GM19023 (cell line): ENCODE measurements at regions not wholly inside any gene's neighbourhood (a gene's known extent, or its start where the extent isn't known, plus 50 kb on each side); places are given as distances from the start of the nearest gene placed in this dataset.
"Not testable (repeated sequence)": the region's sequence is repeated elsewhere in the genome, so short reads cannot be mapped to it uniquely, and the experiment has no call there.

Experiments used
- ATAC-seq: cut with Tn5 transposase; IDR thresholded peaks from one replicate; pipeline ENCODE4 v1.9.1; 2021; ENCODE audit warnings: mild to moderate bottlenecking, moderate library complexity; ENCODE audit not compliant: unreplicated experiment

- ATAC-seq: no peak
These were observed 599.4 kb downstream of the RNF144A start for GRCh38 chr2:7516484-7517063.

- no peak for ATAC-seq
These were observed 599.9 kb downstream of the RNF144A start for GRCh38 chr2:7517088-7517487.

- ATAC-seq: no peak
These were observed 600.6 kb downstream of the RNF144A start for GRCh38 chr2:7517851-7518250.

- ATAC-seq: no peak
These were observed 606.4 kb downstream of the RNF144A start for GRCh38 chr2:7523481-7524120.

- no peak for ATAC-seq
These were observed 607.0 kb downstream of the RNF144A start for GRCh38 chr2:7524195-7524594.

GRCh38 chr2:7525746-7526145, 608.5 kb downstream of the RNF144A start:
- ATAC-seq: no peak

GRCh38 chr2:7527165-7527722, 610.0 kb downstream of the RNF144A start:
- ATAC-seq: no peak

GRCh38 chr2:7530001-7530400, 612.8 kb downstream of the RNF144A start:
- ATAC-seq: no peak

- no peak for ATAC-seq
These were observed 621.9 kb downstream of the RNF144A start for GRCh38 chr2:7539077-7539476.

- ATAC-seq: no peak
These were observed 622.5 kb downstream of the RNF144A start for GRCh38 chr2:7539760-7540159.

GRCh38 chr2:7552825-7553570, 635.8 kb downstream of the RNF144A start:
- no peak for ATAC-seq

GRCh38 chr2:7555260-7555659, 638.0 kb downstream of the RNF144A start:
- ATAC-seq: no peak

GRCh38 chr2:7557376-7557775, 640.2 kb downstream of the RNF144A start:
- ATAC-seq: no peak

- ATAC-seq: no peak
These were observed 642.6 kb downstream of the RNF144A start for GRCh38 chr2:7559791-7560190.

- ATAC-seq: no peak
These were observed 649.2 kb downstream of the RNF144A start for GRCh38 chr2:7566382-7566881.

- ATAC-seq: not testable (repeated sequence)
These were observed 649.9 kb downstream of the RNF144A start for GRCh38 chr2:7567116-7567515.

GRCh38 chr2:7567646-7568045, 650.4 kb downstream of the RNF144A start:
- no peak for ATAC-seq

GRCh38 chr2:7570247-7570646, 653.0 kb downstream of the RNF144A start:
- ATAC-seq: no peak

GRCh38 chr2:7571701-7572100, 654.5 kb downstream of the RNF144A start:
- ATAC-seq: no peak

- no peak for ATAC-seq
These were observed 655.2 kb downstream of the RNF144A start for GRCh38 chr2:7572450-7572849.

- ATAC-seq: no peak
These were observed 656.1 kb downstream of the RNF144A start for GRCh38 chr2:7573166-7573825.
